K562 (cell line): ENCODE measurements at regions not wholly inside any gene's neighbourhood (a gene's known extent, or its start where the extent isn't known, plus 50 kb on each side); places are given as distances from the start of the nearest gene placed in this dataset.

Source experiments
- ATAC-seq: fragments of 200-7000 bp; cut with Tn5 transposase; 3 replicates; pipeline ENCODE4 v1.9.1; 2020; ENCODE audit warnings: moderate library complexity
- BruUV-seq: library from RNA; stranded (reverse); fragments of 400-500 nt; replicated peaks from 2 replicates; lab custom pipeline; 2021; lab: Mats Ljungman, UMichigan
- CTCF ChIA-PET: fragments of 300-600 bp; formaldehyde crosslinking; extraction: SDS; loops from one replicate; lab custom pipeline; 2021; ENCODE audit warnings: low intra/inter-chr PET ratio; lab: Yijun Ruan, JAX
- POLR2A ChIA-PET: fragments of 300-600, 350-650 bp; sonication (Branson Sonifier 250); formaldehyde crosslinking; extraction: SDS; loops from one replicate; lab custom pipeline; 2021; ENCODE audit warnings: antibody characterized with exemption, inconsistent platforms; lab: Yijun Ruan, JAX
- DNase-seq, 4 experiments: peaks; one replicate each; pipeline versions ENCODE4 v3.0.0 to v3.0.0-alpha.2; 2011 to 2018; ENCODE audit warnings: low spot score in 3 of 4, mixed read lengths in 3 of 4; ENCODE audit errors: extremely low read depth in 1 of 4
- FAIRE-seq: peaks from 2 replicates; lab custom pipeline; 2011; peaks lifted over from hg19 to GRCh38; lab: Jason Lieb, UNC
- H2AFZ ChIP-seq: 2 replicates; pipeline ENCODE4 v1.6.0; 2011; ENCODE audit warnings: low read depth, low read length, control low read depth, inconsistent platforms
- H3K27ac ChIP-seq: fragments of 200-600 bp; 3 replicates; pipeline ENCODE4 v1.8.0; 2011; ENCODE audit warnings: low read depth, mild to moderate bottlenecking, control low read depth, inconsistent platforms, low read length, moderate library complexity, mixed read lengths; ENCODE audit errors: extremely low read depth
- H3K27me3 ChIP-seq, 2 experiments: fragments of 300-600 bp in 1 of 2; 2 replicates in 1 of 2; 3 replicates in 1 of 2; pipeline versions ENCODE4 v1.6.0 to v1.8.0; 2011; ENCODE audit warnings: inconsistent platforms in 2 of 2, low read length in 2 of 2, mild to moderate bottlenecking in 1 of 2, mixed read lengths in 1 of 2, moderate library complexity in 1 of 2; ENCODE audit not compliant: control insufficient read depth in 2 of 2, insufficient read depth in 2 of 2
- H3K36me3 ChIP-seq: fragments of 300-600 bp; 3 replicates; pipeline ENCODE4 v1.8.0; 2011; ENCODE audit warnings: mild to moderate bottlenecking, low read length, inconsistent platforms; ENCODE audit not compliant: control insufficient read depth, insufficient read depth
- H3K4me1 ChIP-seq, 2 experiments: fragments of 200-600 bp in 1 of 2; replicated peaks in 1 of 2; 2 replicates in 1 of 2; 3 replicates in 1 of 2; pipeline versions ENCODE4 v1.5.1 to v1.8.0; 2011; ENCODE audit warnings: inconsistent platforms in 2 of 2, low read length in 2 of 2, mild to moderate bottlenecking in 1 of 2, mixed read lengths in 1 of 2, moderate library complexity in 1 of 2; ENCODE audit not compliant: control insufficient read depth in 2 of 2, insufficient read depth in 2 of 2
- H3K4me2 ChIP-seq: 2 replicates; pipeline ENCODE4 v1.6.1; 2011; ENCODE audit warnings: low read length, control low read depth, inconsistent platforms, mixed read lengths; ENCODE audit not compliant: insufficient read depth
- H3K4me3 ChIP-seq: fragments of 200-600 bp; sonication (generic), shearing (Covaris generic); 2 replicates; pipeline ENCODE4 v1.5.1; 2016; ENCODE audit warnings: control low read depth, inconsistent platforms
- H3K79me2 ChIP-seq: fragments of 200-600 bp; 3 replicates; pipeline ENCODE4 v1.8.0; 2011; ENCODE audit warnings: low read length, inconsistent platforms; ENCODE audit not compliant: control insufficient read depth, insufficient read depth
- H3K9ac ChIP-seq, 2 experiments: 2 replicates each; pipeline versions ENCODE4 v1.6.0 to v1.6.1; 2011; ENCODE audit warnings: low read depth in 2 of 2, low read length in 2 of 2, control low read depth in 1 of 2, inconsistent platforms in 1 of 2, mild to moderate bottlenecking in 1 of 2, mixed read lengths in 1 of 2; ENCODE audit not compliant: insufficient read depth in 1 of 2
- H3K9me1 ChIP-seq: one replicate; pipeline ENCODE4 v1.6.0; 2011; ENCODE audit warnings: inconsistent platforms, mild to moderate bottlenecking, low read length, moderate library complexity; ENCODE audit not compliant: control insufficient read depth, insufficient read depth
- H3K9me3 ChIP-seq: replicated peaks from 2 replicates; pipeline ENCODE4 v1.5.1; 2011; ENCODE audit warnings: low read depth, low read length, inconsistent platforms; ENCODE audit not compliant: control insufficient read depth, insufficient read depth
- H4K20me1 ChIP-seq: replicated peaks from 2 replicates; pipeline ENCODE4 v1.6.1; 2011; ENCODE audit warnings: low read length, inconsistent platforms, mixed read lengths; ENCODE audit not compliant: control insufficient read depth, insufficient read depth
- CHD1 ChIP-seq: fragments of 200-600 bp; sonication (generic); IDR thresholded peaks from one replicate; pipeline ENCODE4 v1.6.1; 2012; ENCODE audit warnings: mild to moderate bottlenecking, moderate library complexity, low read length, inconsistent platforms
- HMGXB4 ChIP-seq: sonication (generic); formaldehyde crosslinking; IDR thresholded peaks from 2 replicates; pipeline ENCODE4 v1.8.1; 2023; ENCODE audit warnings: mild to moderate bottlenecking, missing genetic modification reagents
- NFIC ChIP-seq: fragments of 450-650 bp; IDR thresholded peaks from 2 replicates; pipeline ENCODE4 v1.6.1; 2017; ENCODE audit warnings: mild to moderate bottlenecking, inconsistent platforms
- XRCC5 ChIP-seq: fragments of 200-400 bp; formaldehyde crosslinking; IDR thresholded peaks from 2 replicates; pipeline ENCODE4 v1.6.1; 2017; ENCODE audit warnings: low read depth, mild to moderate bottlenecking, low read length
- WGBS: fragments of 100-300 bp; shearing (Covaris generic); methylation state at CpG from one replicate; pipeline ENCODE4 v1.1.6; 2016; ENCODE audit warnings: low coverage, mixed read lengths; ENCODE audit not compliant: insufficient coverage; ENCODE audit errors: missing lambda C conversion rate; 5-methylcytosine and 5-hydroxymethylcytosine counted together
- in situ Hi-C: fragments of 300-500 bp; cut with MboI; formaldehyde crosslinking; loops from 4 replicates; pipeline ENCODE4 v1.15.0; 2018; ENCODE audit warnings: inconsistent platforms, mixed read lengths
- intact Hi-C: fragments of 100-400 bp; cut with micrococcal nuclease; formaldehyde crosslinking; loops from 2 replicates; pipeline ENCODE4 v1.14.2; 2022

DNA sequence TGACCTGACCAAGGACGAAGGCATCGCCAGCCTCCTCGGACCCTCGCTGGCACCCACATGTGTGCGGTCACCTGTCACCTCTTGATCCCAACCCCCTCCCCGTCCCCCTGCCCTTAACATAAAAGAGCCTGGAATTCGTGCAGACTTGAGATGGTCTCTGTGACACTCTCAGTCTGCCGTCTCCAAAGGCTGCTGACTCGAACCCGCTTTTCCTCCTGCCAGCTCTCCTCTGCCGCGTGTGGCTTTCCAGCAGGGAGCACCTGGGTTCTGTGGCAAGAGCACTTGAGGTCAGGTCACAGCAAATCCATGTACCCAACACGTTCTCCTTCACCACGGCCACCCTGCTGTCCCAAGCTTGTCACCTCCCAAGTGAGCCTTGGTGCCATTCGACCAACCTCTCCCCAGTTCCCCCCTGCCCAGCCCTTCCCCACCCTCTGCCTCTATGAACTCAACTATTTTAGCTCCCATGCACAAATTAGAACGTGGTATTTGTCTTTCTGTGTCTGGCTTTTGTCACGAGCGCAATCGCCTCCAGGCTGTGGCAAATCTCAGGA lies 207.6 kb downstream of the BRD1 start:
- WGBS: 90% methylated on average over 6 of the region's 19 CpGs
- intact Hi-C loops: no loop called here

More for the DNA sequence above, 207.6 kb downstream of the BRD1 start:
- POLR2A ChIA-PET: no interaction called here
- Histone ChIP-seq H3K4me2 (no peak overlapping the region), H3K9me1 (no peaks in the 10 kb centered on the region), H3K9me3 (no peaks in the 10 kb centered on the region), H3K4me1 (peaks cover 0 to 19% of the 10 kb centered on the region in 2 experiments; a peak in 2 of 5 replicates), H3K79me2 (peaks cover 46% of the 10 kb centered on the region), H3K9ac (no peak overlapping the region)
- no peak for ATAC-seq
- TF ChIP-seq XRCC5 (no peak), CHD1 (no peak), HMGXB4 (CRISPR knock-in tag) (no peak), NFIC (no peak)
- TF ChIP-seq, all 486 proteins: peak for 0
- peaks cover 7% of the 10 kb centered on the region for H4K20me1 ChIP-seq
- H3K4me3 ChIP-seq: no peak overlapping the region
- peaks cover 31% of the 10 kb centered on the region; the same call in 2 of the 3 replicates for H3K36me3 ChIP-seq
- in situ Hi-C loops: no loop called here
- DNase-seq (no peak), FAIRE-seq (no peak)
- H3K27me3 ChIP-seq: no peaks in the 10 kb centered on the region
- CTCF ChIA-PET: no interaction called here
- H3K27ac ChIP-seq: no peak overlapping the region
- no peak overlapping the region for H2AFZ ChIP-seq
- BruUV-seq: no TSS peak
